Thoracic aorta (tissue), 2 donors: ENCODE measurements at regions not wholly inside any gene's neighbourhood (a gene's known extent, or its start where the extent isn't known, plus 50 kb on each side); places are given as distances from the start of the nearest gene placed in this dataset.

Source experiments
- ATAC-seq: fragments of 150-250 bp; one replicate; pipeline ENCODE4 v1.8.0; 2017; ENCODE audit warnings: low read depth; ENCODE audit not compliant: insufficient number of reproducible peaks, low FRiP score
- DNase-seq: peaks from one replicate; pipeline ENCODE4 v3.0.0-alpha.2; 2020; ENCODE audit warnings: low spot score
- H3K27ac ChIP-seq, 2 donors: fragments of 200-600 bp; sonication (generic); 1 replicate in 1 of 2; 2 replicates in 1 of 2; pipeline ENCODE4 v1.5.1; 2016; ENCODE audit warnings: mild to moderate bottlenecking in 2 of 2, moderate library complexity in 2 of 2
- H3K27me3 ChIP-seq: fragments of 200-600 bp; sonication (generic); replicated peaks from 2 replicates; pipeline ENCODE4 v1.6.0; 2016; ENCODE audit warnings: mild to moderate bottlenecking; ENCODE audit not compliant: insufficient read depth
- H3K36me3 ChIP-seq: fragments of 200-600 bp; sonication (generic); one replicate; pipeline ENCODE4 v1.5.1; 2016
- H3K4me1 ChIP-seq, 2 donors: fragments of 200-600 bp; sonication (generic); 1 replicate in 1 of 2; 2 replicates in 1 of 2; pipeline versions ENCODE4 v1.5.1 to v1.6.0; 2016; ENCODE audit warnings: low read depth in 2 of 2, mild to moderate bottlenecking in 1 of 2; ENCODE audit not compliant: control insufficient read depth in 1 of 2
- H3K4me3 ChIP-seq: fragments of 200-600 bp; sonication (generic); 2 replicates; pipeline ENCODE4 v1.5.1; 2016; ENCODE audit warnings: mild to moderate bottlenecking
- H3K9me3 ChIP-seq: fragments of 200-600 bp; sonication (generic); 2 replicates; pipeline ENCODE4 v1.5.1; 2016
- TF ChIP-seq, protein P1 (sequence below): fragments of 200-600 bp; sonication (generic); IDR thresholded peaks from one replicate; pipeline ENCODE4 v1.5.1; 2019; ENCODE audit warnings: antibody characterized with exemption

DNA sequence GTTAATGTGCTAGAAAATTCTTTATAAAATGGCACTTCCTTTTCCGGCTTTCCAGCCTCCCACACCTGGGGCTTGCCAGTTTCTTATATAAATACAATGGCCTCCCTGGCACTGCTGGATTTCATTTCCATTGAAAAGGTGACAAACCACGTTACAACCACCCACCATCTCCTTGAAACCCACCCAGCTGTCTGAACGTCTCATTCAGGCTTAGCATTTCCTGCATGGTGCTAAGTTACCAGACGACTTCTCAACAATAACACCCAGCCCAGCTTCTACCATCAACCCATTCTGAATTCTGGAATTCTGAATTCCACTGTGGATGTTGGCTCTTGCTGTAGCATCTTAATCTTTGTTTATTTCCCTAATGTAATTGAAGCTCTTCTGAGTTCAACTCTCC, 499.8 kb upstream of the CELF2 start:
- H3K27ac ChIP-seq, result no peak overlapping the region
- ATAC-seq, result no peak
- H3K36me3 ChIP-seq, result no peaks in the 10 kb centered on the region
- H3K27me3 ChIP-seq, result no peaks in the 10 kb centered on the region
- H3K4me1 ChIP-seq, result peaks cover 0 to 12% of the 10 kb centered on the region in 2 donors
- no peaks in the 10 kb centered on the region for H3K9me3 ChIP-seq
- TF ChIP-seq, protein P1, sequence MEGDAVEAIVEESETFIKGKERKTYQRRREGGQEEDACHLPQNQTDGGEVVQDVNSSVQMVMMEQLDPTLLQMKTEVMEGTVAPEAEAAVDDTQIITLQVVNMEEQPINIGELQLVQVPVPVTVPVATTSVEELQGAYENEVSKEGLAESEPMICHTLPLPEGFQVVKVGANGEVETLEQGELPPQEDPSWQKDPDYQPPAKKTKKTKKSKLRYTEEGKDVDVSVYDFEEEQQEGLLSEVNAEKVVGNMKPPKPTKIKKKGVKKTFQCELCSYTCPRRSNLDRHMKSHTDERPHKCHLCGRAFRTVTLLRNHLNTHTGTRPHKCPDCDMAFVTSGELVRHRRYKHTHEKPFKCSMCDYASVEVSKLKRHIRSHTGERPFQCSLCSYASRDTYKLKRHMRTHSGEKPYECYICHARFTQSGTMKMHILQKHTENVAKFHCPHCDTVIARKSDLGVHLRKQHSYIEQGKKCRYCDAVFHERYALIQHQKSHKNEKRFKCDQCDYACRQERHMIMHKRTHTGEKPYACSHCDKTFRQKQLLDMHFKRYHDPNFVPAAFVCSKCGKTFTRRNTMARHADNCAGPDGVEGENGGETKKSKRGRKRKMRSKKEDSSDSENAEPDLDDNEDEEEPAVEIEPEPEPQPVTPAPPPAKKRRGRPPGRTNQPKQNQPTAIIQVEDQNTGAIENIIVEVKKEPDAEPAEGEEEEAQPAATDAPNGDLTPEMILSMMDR, result no peak
- H3K4me3 ChIP-seq, result no peak overlapping the region
- DNase-seq, result no peak

DNA sequence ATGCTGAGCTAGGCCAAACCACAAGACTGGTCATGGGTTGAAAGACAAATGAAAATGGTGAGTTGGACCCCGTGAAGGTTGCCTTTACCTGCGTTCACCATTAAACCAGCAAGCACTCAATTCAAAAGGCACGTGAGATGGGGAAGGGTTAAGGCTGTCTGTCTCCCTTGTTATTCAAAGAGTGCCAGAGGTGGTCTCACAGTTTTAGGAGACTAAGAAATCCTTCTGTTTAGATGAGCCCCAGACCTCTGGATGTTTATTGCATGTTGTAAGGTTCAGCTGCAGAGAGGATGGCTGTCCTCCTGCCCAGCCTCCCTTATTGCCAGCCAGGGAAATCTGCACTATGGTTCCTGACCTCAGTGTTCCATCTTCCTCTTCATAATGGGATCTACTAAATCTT, 498.0 kb upstream of the CELF2 start:
- Histone ChIP-seq H3K27ac (no peak overlapping the region), H3K4me1 (peaks cover 0 to 12% of the 10 kb centered on the region in 2 donors), H3K27me3 (no peaks in the 10 kb centered on the region), H3K4me3 (no peak overlapping the region), H3K9me3 (no peaks in the 10 kb centered on the region), H3K36me3 (no peaks in the 10 kb centered on the region)
- TF ChIP-seq, protein P1, result no peak
- ATAC-seq, result no peak
- DNase-seq, result no peak

DNA sequence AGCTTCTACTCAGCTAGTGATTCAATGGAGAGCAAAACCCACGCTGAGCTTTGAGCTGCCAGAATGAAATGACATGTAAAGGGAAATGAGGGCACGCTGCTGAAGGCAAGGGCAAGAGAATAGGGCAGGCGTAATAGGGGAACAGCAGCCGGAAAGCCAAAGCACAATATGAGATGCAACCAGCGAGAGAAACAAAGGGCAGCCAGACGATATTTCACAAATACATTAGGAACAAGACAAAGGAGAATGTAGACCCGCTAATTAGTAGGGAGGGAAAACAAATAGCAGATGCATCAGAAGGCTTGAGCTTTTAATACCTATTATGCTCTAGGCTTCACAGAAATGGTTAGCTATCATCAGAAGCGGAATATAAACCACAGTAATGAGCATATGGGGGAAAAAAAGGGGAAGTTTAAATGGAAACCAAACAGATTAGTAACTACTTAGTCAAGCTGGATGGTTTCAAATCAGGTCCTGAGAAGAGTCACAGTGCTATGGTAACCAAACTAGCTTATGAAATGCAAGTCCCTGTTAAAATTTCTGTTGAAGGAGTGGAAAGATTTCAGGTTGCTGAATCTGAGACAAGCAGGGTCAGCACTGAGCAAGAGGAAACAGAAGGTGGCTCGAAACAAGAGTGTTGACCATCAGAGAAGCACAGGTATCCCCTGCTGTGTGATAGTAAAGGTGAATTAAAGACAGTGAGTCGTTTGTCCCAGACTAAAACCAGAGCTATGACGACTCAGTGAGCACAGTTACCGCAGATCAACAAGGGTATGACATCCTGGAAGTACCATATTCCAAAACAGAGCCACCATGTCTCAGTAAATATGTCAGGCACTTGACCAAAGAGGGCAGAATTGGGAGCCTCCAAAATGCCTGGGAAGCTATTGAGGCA, 496.9 kb upstream of the CELF2 start:
- no peak for ATAC-seq
- Histone ChIP-seq H3K9me3 (no peaks in the 10 kb centered on the region), H3K27me3 (no peaks in the 10 kb centered on the region), H3K27ac (no peak overlapping the region), H3K4me1 (peaks cover 0 to 12% of the 10 kb centered on the region in 2 donors), H3K4me3 (no peak overlapping the region), H3K36me3 (no peaks in the 10 kb centered on the region)
- no peak for DNase-seq
- TF ChIP-seq, protein P1, result no peak

DNA sequence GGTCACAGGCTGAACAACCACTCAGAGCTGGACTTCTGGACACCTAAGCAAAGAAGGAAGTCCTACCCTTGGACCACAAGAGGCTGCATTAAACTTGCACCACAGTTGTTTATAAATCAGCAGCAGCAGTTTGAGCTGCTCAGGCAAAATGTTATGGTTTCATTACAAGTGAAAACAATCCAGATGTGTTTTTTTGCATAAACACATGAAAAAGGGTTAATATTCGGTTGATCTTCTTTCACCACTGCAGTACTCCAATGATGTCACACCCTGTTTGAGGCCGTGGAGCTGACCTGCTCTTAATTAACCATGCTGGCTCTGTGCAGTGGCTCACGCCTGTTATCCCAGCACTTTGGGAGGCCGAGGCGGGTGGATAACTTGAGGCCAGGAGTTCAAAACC, 490.8 kb upstream of the CELF2 start:
- Histone ChIP-seq H3K27ac (no peak overlapping the region), H3K27me3 (no peaks in the 10 kb centered on the region), H3K36me3 (no peaks in the 10 kb centered on the region), H3K4me3 (no peak overlapping the region), H3K4me1 (no peaks in the 10 kb centered on the region), H3K9me3 (no peaks in the 10 kb centered on the region)
- TF ChIP-seq, protein P1, result no peak
- DNase-seq (no peak), ATAC-seq (no peak)

DNA sequence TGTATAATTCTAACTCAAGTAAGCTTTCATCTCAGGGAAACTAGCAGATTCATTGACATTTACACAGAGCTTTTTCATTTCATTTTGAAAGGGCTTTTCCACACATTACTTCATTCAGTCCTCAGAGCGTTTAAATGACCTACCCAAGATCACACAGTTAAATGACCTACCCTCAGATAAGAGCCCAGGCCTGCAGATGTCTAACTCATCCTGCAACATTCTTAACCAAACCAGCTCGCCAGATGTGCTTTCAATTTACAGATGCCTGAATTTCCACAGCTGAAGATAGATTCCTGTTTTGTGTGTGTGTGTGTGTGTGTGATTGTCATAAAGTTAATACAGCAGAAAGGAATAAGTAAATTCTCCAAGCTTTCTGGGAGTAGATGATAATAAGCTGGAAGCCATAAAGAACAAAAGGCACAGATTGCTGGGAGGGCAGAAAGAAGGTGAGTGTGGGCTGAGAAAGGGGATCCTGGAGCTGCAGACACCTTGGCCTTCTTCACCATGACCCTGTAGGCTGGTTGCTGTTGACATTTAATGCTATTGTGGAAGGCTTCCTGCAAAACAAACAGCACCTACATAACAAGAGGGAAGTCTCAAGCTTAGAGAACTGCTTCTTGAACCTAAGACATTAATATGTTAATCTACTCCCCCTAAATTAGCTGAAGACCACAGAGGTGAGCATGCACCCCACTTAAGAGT, 489.7 kb upstream of the CELF2 start:
- Histone ChIP-seq H3K27ac (no peak overlapping the region), H3K9me3 (no peaks in the 10 kb centered on the region), H3K4me1 (no peaks in the 10 kb centered on the region), H3K4me3 (no peak overlapping the region), H3K27me3 (no peaks in the 10 kb centered on the region), H3K36me3 (no peaks in the 10 kb centered on the region)
- TF ChIP-seq, protein P1, result no peak
- ATAC-seq (no peak), DNase-seq (no peak)
